ENCODE measurements at regions not wholly inside any gene's neighbourhood (a gene's known extent, or its start where the extent isn't known, plus 50 kb on each side); places are given as distances from the start of the nearest gene placed in this dataset.

DNA sequence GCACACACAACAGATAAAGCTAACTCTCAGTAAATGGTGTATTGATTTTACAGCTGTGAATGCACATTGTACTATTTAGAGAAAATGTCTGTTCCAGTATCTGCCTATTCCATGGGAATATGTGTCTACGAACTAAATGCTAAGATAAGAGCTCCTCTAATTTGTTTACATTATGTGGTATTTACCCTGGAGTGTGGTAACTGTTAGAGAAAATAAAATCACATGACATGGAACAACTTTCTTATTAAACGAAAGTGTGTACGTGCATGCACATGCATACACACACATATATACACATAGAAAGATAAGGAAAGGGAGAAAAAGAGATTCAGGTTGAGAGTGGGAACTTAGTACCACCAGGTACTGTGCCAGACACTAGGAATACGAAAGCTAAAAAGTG lies 1151.7 kb upstream of the TENM4 start:
- Histone ChIP-seq H3K27me3 (ENCODE audit: control insufficient read depth in 2 of 2, insufficient read depth in 2 of 2, low read length in 2 of 2) (no peaks in the 10 kb centered on the region), H3K4me1 (ENCODE audit: control insufficient read depth in 2 of 2, insufficient read depth in 2 of 2, low read length in 2 of 2) (peaks cover 0 to 4% of the 10 kb centered on the region in 2 donors), H3K27ac (ENCODE audit: low read depth in 2 of 2, low read length in 2 of 2) (no peak overlapping the region), H3K4me3 (ENCODE audit: low read length in 2 of 2) (no peak overlapping the region), H3K9me3 (ENCODE audit: control insufficient read depth in 2 of 2, low read length in 2 of 2) (no peaks in the 10 kb centered on the region), H3K36me3 (ENCODE audit: control insufficient read depth in 2 of 2, insufficient read depth in 2 of 2, low read length in 2 of 2) (no peaks in the 10 kb centered on the region), H3K9ac (ENCODE audit: low read depth in 1 of 2, low read length in 2 of 2) (no peak overlapping the region)

DNA sequence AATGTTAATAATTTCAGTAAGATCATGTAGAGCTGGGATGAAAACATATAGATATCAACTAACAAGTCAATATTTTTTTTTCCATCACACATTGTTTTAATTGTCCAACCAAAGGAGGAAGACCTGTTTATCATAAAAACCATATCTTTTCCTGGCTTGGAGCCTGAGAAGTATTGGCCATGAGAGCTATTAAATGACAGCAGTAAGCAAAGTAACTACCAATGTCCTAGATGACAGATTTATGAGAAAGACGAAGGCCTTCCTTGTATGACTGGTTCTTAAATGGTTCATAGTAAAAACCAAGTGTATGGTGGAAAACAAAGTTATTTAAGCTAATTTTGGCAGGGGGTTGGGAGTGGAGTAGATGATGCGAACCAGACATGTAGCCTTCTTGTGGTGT lies 1147.1 kb upstream of the TENM4 start:
- Histone ChIP-seq H3K27ac (ENCODE audit: low read depth in 2 of 2, low read length in 2 of 2) (no peak overlapping the region), H3K9ac (ENCODE audit: low read depth in 1 of 2, low read length in 2 of 2) (no peak overlapping the region), H3K4me3 (ENCODE audit: low read length in 2 of 2) (no peak overlapping the region), H3K4me1 (ENCODE audit: control insufficient read depth in 2 of 2, insufficient read depth in 2 of 2, low read length in 2 of 2) (peaks cover 0 to 3% of the 10 kb centered on the region in 2 donors), H3K9me3 (ENCODE audit: control insufficient read depth in 2 of 2, low read length in 2 of 2) (no peaks in the 10 kb centered on the region), H3K27me3 (ENCODE audit: control insufficient read depth in 2 of 2, insufficient read depth in 2 of 2, low read length in 2 of 2) (no peaks in the 10 kb centered on the region), H3K36me3 (ENCODE audit: control insufficient read depth in 2 of 2, insufficient read depth in 2 of 2, low read length in 2 of 2) (no peaks in the 10 kb centered on the region)

DNA sequence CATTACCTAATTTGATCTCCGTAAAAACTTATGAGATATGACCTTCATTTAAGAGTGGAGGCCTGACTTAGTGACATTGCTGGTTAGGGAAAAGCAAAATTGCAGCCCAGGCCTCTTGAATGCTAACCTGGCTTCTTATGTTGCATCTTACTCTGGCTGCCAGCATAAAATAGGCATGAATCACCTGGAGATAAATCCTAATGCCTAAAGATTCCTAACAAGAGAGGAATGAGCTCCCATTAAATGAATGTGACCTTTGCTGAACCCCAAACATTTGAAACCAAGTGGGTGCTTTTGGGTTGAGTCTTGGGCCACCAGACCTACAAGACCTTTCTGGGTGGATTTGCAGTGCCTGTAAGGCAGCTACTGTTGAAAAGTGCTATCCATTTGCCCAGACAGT lies 1145.6 kb upstream of the TENM4 start:
- Histone ChIP-seq H3K36me3 (ENCODE audit: control insufficient read depth in 2 of 2, insufficient read depth in 2 of 2, low read length in 2 of 2) (no peaks in the 10 kb centered on the region), H3K9me3 (ENCODE audit: control insufficient read depth in 2 of 2, low read length in 2 of 2) (no peaks in the 10 kb centered on the region), H3K4me1 (ENCODE audit: control insufficient read depth in 2 of 2, insufficient read depth in 2 of 2, low read length in 2 of 2) (no peaks in the 10 kb centered on the region), H3K4me3 (ENCODE audit: low read length in 2 of 2) (no peak overlapping the region), H3K27ac (ENCODE audit: low read depth in 2 of 2, low read length in 2 of 2) (no peak overlapping the region), H3K27me3 (ENCODE audit: control insufficient read depth in 2 of 2, insufficient read depth in 2 of 2, low read length in 2 of 2) (no peaks in the 10 kb centered on the region), H3K9ac (ENCODE audit: low read depth in 1 of 2, low read length in 2 of 2) (no peak overlapping the region)

DNA sequence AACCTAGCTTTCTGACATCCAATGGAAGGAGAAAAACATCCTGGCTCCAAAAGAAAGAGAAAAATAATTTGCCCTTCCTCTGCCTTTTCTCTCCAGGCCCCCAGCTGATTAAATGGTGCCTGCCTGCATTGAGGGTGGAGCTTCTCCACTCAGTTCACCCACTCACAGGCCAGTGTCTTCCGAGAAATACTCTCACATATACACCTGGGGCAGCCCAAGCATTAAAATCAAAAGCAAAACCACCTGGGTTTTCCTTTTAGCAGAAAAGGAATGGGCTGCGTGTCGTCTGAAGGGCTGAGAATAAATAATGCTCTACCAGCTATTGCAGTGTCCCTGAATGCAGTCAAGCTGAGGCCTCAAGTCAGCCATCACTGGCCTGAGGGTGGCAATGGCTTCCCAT lies 1143.8 kb upstream of the TENM4 start:
- Histone ChIP-seq H3K36me3 (ENCODE audit: control insufficient read depth in 2 of 2, insufficient read depth in 2 of 2, low read length in 2 of 2) (no peaks in the 10 kb centered on the region), H3K9me3 (ENCODE audit: control insufficient read depth in 2 of 2, low read length in 2 of 2) (no peaks in the 10 kb centered on the region), H3K4me3 (ENCODE audit: low read length in 2 of 2) (no peak overlapping the region), H3K27ac (ENCODE audit: low read depth in 2 of 2, low read length in 2 of 2) (no peak overlapping the region), H3K27me3 (ENCODE audit: control insufficient read depth in 2 of 2, insufficient read depth in 2 of 2, low read length in 2 of 2) (no peaks in the 10 kb centered on the region), H3K4me1 (ENCODE audit: control insufficient read depth in 2 of 2, insufficient read depth in 2 of 2, low read length in 2 of 2) (no peaks in the 10 kb centered on the region), H3K9ac (ENCODE audit: low read depth in 1 of 2, low read length in 2 of 2) (no peak overlapping the region)

DNA sequence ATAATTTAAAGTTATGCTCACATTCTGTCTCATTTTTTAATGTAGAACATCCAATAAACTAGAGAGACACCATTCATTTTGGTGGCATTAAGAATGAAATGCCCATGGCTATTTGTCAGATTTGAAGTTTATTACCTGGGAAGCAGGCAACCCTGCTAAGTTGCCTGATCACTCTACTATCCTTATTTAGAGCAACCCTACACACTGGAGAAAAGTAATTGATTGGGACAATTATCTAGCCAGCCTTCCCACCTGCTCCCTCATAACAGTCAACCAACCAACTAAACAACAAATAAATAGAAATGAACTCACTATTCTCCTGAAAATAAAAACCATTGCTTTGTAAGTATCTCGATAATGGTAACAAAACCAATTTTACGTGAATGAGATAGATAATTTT lies 1129.0 kb upstream of the TENM4 start:
- Histone ChIP-seq H3K9me3 (ENCODE audit: control insufficient read depth in 2 of 2, low read length in 2 of 2) (no peaks in the 10 kb centered on the region), H3K4me1 (ENCODE audit: control insufficient read depth in 2 of 2, insufficient read depth in 2 of 2, low read length in 2 of 2) (no peaks in the 10 kb centered on the region), H3K27me3 (ENCODE audit: control insufficient read depth in 2 of 2, insufficient read depth in 2 of 2, low read length in 2 of 2) (no peaks in the 10 kb centered on the region)

DNA sequence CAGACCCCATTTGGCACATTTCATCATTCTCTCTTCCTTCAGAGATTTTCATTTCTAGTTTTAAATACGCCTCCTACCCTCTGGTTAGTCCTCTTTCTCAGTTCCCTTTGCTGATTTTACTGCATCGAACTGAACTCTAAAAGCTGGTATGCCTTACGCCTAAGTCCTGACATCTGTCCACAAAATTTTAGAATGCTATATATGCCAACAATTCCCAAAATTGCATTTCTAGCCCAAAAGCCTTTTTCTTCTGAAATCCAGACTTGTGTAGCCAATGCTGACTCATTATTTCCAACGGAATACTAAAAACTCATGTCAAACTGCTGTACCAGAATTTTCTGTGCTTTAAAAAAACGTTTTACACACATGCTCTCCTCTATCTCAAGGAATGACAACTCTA lies 1124.4 kb upstream of the TENM4 start:
- H3K4me3 ChIP-seq (ENCODE audit: low read length in 2 of 2) = no peak overlapping the region
- no peak overlapping the region for H3K27ac ChIP-seq (ENCODE audit: low read depth in 2 of 2, low read length in 2 of 2)
- no peaks in the 10 kb centered on the region for H3K27me3 ChIP-seq (ENCODE audit: control insufficient read depth in 2 of 2, insufficient read depth in 2 of 2, low read length in 2 of 2)
- H3K9me3 ChIP-seq (ENCODE audit: control insufficient read depth in 2 of 2, low read length in 2 of 2) = no peaks in the 10 kb centered on the region
- H3K4me1 ChIP-seq (ENCODE audit: control insufficient read depth in 2 of 2, insufficient read depth in 2 of 2, low read length in 2 of 2) = no peaks in the 10 kb centered on the region
- H3K36me3 ChIP-seq (ENCODE audit: control insufficient read depth in 2 of 2, insufficient read depth in 2 of 2, low read length in 2 of 2) = no peaks in the 10 kb centered on the region
- no peak overlapping the region for H3K9ac ChIP-seq (ENCODE audit: low read depth in 1 of 2, low read length in 2 of 2)

More for the DNA sequence above, 1129.0 kb upstream of the TENM4 start:
- no peaks in the 10 kb centered on the region for H3K36me3 ChIP-seq (ENCODE audit: control insufficient read depth in 2 of 2, insufficient read depth in 2 of 2, low read length in 2 of 2)
- no peak overlapping the region for H3K9ac ChIP-seq (ENCODE audit: low read depth in 1 of 2, low read length in 2 of 2)
- no peak overlapping the region for H3K4me3 ChIP-seq (ENCODE audit: low read length in 2 of 2)
- no peak overlapping the region for H3K27ac ChIP-seq (ENCODE audit: low read depth in 2 of 2, low read length in 2 of 2)

DNA sequence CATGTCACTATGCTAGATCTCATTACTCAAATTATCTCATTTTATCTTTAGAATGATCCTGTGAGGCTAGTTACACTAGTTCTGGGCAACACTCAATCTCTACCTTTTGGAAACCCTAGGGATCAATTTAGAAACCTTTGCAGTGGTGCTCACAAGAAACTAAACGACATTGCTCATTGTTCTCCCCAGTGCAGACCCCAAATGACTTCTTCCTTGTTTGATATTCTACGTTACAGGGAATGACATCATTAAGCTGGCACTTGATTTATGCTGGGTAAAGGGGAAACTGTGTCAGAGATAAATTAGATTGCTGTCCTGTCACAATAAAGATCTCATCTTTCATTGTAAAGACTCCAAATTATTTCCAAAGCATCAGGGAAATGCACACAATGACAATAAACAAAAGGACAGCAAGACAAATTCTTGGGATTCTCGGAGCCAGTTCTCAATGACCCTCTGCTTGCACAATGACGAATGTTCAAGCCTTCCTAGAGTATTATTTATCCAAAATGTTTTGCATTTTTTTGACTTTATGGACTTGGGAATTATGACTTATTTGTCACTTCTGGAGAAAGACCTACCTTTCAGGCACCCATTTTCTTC lies 1121.8 kb upstream of the TENM4 start:
- Histone ChIP-seq H3K27me3 (ENCODE audit: control insufficient read depth in 2 of 2, insufficient read depth in 2 of 2, low read length in 2 of 2) (no peaks in the 10 kb centered on the region), H3K9me3 (ENCODE audit: control insufficient read depth in 2 of 2, low read length in 2 of 2) (no peaks in the 10 kb centered on the region)

DNA sequence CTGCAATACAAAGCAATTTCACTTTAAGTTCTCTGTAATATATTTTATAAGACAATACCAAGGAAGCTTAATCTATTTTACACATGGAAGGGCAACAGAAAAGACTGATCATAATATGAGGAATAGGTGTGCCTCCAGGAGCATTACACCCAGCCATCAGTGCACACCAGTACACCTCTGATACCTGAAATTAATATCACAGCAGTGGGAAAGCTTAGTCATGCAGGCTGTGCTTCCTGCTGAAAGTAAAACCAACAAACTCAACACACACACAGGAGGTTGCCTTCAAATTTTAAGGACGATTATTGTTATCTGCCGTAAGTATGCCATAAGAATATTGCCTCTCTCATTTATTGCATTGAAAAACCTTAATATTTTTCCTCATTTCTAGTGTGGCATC lies 1119.1 kb upstream of the TENM4 start:
- no peak overlapping the region for H3K9ac ChIP-seq (ENCODE audit: low read depth in 1 of 2, low read length in 2 of 2)
- no peak overlapping the region for H3K4me3 ChIP-seq (ENCODE audit: low read length in 2 of 2)
- H3K27me3 ChIP-seq (ENCODE audit: control insufficient read depth in 2 of 2, insufficient read depth in 2 of 2, low read length in 2 of 2) = no peaks in the 10 kb centered on the region
- no peak overlapping the region for H3K27ac ChIP-seq (ENCODE audit: low read depth in 2 of 2, low read length in 2 of 2)
- no peaks in the 10 kb centered on the region for H3K9me3 ChIP-seq (ENCODE audit: control insufficient read depth in 2 of 2, low read length in 2 of 2)
- H3K36me3 ChIP-seq (ENCODE audit: control insufficient read depth in 2 of 2, insufficient read depth in 2 of 2, low read length in 2 of 2) = no peaks in the 10 kb centered on the region
- no peaks in the 10 kb centered on the region for H3K4me1 ChIP-seq (ENCODE audit: control insufficient read depth in 2 of 2, insufficient read depth in 2 of 2, low read length in 2 of 2)

More for the DNA sequence above, 1121.8 kb upstream of the TENM4 start:
- no peaks in the 10 kb centered on the region for H3K36me3 ChIP-seq (ENCODE audit: control insufficient read depth in 2 of 2, insufficient read depth in 2 of 2, low read length in 2 of 2)
- no peak overlapping the region for H3K27ac ChIP-seq (ENCODE audit: low read depth in 2 of 2, low read length in 2 of 2)
- no peak overlapping the region for H3K4me3 ChIP-seq (ENCODE audit: low read length in 2 of 2)
- H3K4me1 ChIP-seq (ENCODE audit: control insufficient read depth in 2 of 2, insufficient read depth in 2 of 2, low read length in 2 of 2) = no peaks in the 10 kb centered on the region
- no peak overlapping the region for H3K9ac ChIP-seq (ENCODE audit: low read depth in 1 of 2, low read length in 2 of 2)

DNA sequence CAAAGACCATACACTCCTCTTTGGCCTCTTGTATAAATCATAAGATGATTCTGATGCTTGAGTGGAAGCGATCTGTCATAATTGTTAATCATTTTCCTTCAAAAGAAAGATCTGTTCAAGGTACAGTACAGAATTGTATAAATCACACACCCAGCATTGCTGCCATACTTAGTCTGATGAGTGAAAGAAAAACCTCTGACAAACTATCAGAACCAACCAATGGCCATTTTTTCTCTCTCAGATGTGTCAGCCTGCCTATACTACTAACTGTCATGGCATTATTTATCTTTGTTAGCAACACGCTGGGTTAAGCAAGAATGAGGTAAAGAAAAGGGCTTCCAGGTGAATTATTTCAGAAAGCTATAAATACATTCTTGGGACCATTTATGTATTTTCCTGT lies 1112.7 kb upstream of the TENM4 start:
- Histone ChIP-seq H3K36me3 (ENCODE audit: control insufficient read depth in 2 of 2, insufficient read depth in 2 of 2, low read length in 2 of 2) (no peaks in the 10 kb centered on the region), H3K27ac (ENCODE audit: low read depth in 2 of 2, low read length in 2 of 2) (no peak overlapping the region), H3K9me3 (ENCODE audit: control insufficient read depth in 2 of 2, low read length in 2 of 2) (no peaks in the 10 kb centered on the region), H3K27me3 (ENCODE audit: control insufficient read depth in 2 of 2, insufficient read depth in 2 of 2, low read length in 2 of 2) (no peaks in the 10 kb centered on the region), H3K4me1 (ENCODE audit: control insufficient read depth in 2 of 2, insufficient read depth in 2 of 2, low read length in 2 of 2) (no peaks in the 10 kb centered on the region), H3K9ac (ENCODE audit: low read depth in 1 of 2, low read length in 2 of 2) (no peak overlapping the region), H3K4me3 (ENCODE audit: low read length in 2 of 2) (no peak overlapping the region)

DNA sequence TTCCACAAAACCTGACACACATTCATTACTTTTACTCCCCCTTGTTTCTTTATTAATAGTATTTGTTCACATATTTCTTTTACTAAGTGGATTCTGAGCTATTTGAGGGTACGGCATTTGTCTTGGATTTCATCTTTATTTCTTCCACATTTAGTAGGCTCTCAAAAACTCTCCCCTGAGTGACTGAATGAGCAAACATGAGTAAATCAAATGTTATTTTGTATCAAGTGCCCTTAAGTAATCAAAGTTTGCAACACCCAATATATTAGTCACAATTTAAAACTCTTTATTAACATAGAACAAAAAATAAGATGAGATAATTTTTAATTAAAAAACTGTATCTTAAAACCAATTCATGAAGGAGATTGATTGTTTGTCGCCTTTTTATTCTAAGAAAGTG lies 1101.9 kb upstream of the TENM4 start:
- H3K9ac ChIP-seq (ENCODE audit: low read depth in 1 of 2, low read length in 2 of 2) = no peak overlapping the region
- H3K36me3 ChIP-seq (ENCODE audit: control insufficient read depth in 2 of 2, insufficient read depth in 2 of 2, low read length in 2 of 2) = no peaks in the 10 kb centered on the region
- H3K27ac ChIP-seq (ENCODE audit: low read depth in 2 of 2, low read length in 2 of 2) = no peak overlapping the region
- no peaks in the 10 kb centered on the region for H3K9me3 ChIP-seq (ENCODE audit: control insufficient read depth in 2 of 2, low read length in 2 of 2)
- no peaks in the 10 kb centered on the region for H3K27me3 ChIP-seq (ENCODE audit: control insufficient read depth in 2 of 2, insufficient read depth in 2 of 2, low read length in 2 of 2)
- H3K4me3 ChIP-seq (ENCODE audit: low read length in 2 of 2) = no peak overlapping the region
- H3K4me1 ChIP-seq (ENCODE audit: control insufficient read depth in 2 of 2, insufficient read depth in 2 of 2, low read length in 2 of 2) = no peaks in the 10 kb centered on the region

DNA sequence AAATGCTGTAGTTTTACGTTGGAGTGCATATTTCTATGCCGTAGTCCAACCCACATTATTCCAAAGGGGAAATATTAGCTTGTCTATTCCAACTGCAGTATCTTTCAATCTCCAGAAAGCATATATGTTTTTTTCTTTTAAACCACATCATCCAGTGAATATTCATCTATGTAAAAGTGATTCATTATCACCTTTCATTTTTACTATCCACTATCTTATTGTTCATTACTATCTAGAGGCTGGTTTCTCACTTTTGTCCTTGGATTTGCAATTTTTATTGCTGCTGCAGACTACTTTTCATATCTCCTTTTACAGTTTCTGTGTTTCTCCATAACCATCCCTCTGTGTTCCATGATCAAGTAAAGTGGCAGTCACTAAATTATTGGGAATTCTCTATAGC lies 1097.2 kb upstream of the TENM4 start:
- H3K27ac ChIP-seq (ENCODE audit: low read depth in 2 of 2, low read length in 2 of 2) = no peak overlapping the region
- no peaks in the 10 kb centered on the region for H3K9me3 ChIP-seq (ENCODE audit: control insufficient read depth in 2 of 2, low read length in 2 of 2)
- H3K4me1 ChIP-seq (ENCODE audit: control insufficient read depth in 2 of 2, insufficient read depth in 2 of 2, low read length in 2 of 2) = no peaks in the 10 kb centered on the region
- H3K4me3 ChIP-seq (ENCODE audit: low read length in 2 of 2) = no peak overlapping the region
- H3K27me3 ChIP-seq (ENCODE audit: control insufficient read depth in 2 of 2, insufficient read depth in 2 of 2, low read length in 2 of 2) = no peaks in the 10 kb centered on the region
- no peak overlapping the region for H3K9ac ChIP-seq (ENCODE audit: low read depth in 1 of 2, low read length in 2 of 2)
- no peaks in the 10 kb centered on the region for H3K36me3 ChIP-seq (ENCODE audit: control insufficient read depth in 2 of 2, insufficient read depth in 2 of 2, low read length in 2 of 2)

Measured in mucosa of rectum (tissue), 2 donors.